ENCODE measurements at regions not wholly inside any gene's neighbourhood (a gene's known extent, or its start where the extent isn't known, plus 50 kb on each side); places are given as distances from the start of the nearest gene placed in this dataset.
"Not testable (repeated sequence)": the region's sequence is repeated elsewhere in the genome, so short reads cannot be mapped to it uniquely, and the experiment has no call there.

DNA sequence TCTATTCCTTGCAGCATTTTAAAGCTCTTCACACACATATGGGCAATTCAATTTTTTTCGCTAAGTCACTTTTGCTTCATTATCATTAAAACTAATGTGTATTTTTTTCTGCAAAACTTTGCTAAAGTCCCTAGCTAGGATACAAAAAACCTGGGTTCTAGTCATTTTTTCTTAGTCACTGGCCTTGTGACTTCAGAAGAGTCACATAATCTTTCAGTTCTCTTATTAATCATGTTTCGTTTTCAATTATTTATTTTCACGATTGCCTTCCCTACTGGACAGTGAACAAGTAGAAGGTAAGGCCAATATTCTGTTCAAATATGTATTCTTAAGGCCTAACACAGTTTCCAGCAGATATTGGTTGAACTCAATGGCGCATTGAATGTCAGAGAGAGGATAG lies 60.9 kb upstream of the CYRIA start:
- DNase-seq (ENCODE audit: low spot score), result no peak

DNA sequence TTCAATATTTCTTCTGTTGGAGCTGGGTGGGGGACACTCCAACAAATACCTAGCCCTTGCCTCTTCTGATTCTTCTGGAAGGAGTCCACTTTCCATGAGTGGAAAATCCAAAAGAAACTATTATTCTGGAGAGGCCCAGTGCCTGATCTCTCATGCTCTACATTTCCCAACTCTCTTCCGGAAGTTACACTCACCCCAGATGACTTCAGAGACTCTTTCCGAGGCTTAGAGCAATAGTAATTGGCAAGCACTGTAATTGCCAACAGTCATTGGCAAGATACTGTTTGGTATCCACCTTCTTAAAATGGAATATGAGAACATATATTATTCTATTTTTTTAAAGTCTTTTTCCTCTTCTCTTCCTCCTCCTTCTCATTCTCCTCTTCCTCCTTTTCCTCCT lies 60.5 kb upstream of the CYRIA start:
- no peak for DNase-seq (ENCODE audit: low spot score)

- no peak for DNase-seq (ENCODE audit: low spot score)
These were observed 59.9 kb upstream of the CYRIA start for GRCh38 chr2:16725549-16725948.

DNA sequence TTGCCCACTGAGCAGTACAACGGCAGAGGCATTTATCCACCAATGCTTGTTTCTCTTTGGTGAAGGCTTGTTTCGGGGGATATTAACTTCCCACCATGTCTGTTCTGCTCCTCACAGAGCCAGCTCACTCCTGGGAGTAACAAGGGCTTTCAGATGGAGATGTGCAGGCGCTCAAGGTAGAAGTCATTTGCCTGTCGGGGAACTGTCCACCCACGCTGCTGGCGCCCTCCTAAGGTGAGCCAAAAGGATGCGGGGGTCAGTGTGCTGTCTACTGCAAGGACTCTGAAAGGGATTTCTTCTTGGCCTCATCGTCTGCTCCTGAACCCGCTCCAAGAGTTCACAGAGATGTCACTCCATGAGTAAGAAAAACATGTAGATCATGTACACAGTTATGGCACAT lies 57.0 kb upstream of the CYRIA start:
- DNase-seq (ENCODE audit: low spot score), result no peak

DNA sequence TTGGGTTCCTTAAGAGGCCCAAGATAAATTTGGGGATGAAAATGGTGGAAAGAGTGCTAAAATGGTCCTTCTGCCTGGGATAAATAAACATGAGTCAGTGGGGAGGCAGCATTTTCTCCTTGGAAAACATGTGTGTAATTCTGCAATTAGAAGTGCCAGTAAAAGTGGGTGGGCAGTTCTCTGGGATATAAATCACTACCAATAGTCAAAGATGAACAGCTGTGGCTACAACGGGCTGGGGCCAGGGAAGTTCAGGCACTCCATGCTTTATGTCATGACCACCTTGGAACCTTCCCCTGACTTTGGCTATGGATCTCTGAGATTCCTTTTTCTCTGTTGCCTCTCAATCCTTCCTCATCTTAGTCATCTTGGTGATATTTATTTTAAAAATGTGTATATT lies 56.5 kb upstream of the CYRIA start:
- no peak for DNase-seq (ENCODE audit: low spot score)

GRCh38 chr2:16721529-16721928 lies 55.9 kb upstream of the CYRIA start:
- not testable (repeated sequence) for DNase-seq (ENCODE audit: low spot score)

GRCh38 chr2:16720737-16721136 lies 55.1 kb upstream of the CYRIA start:
- not testable (repeated sequence) for DNase-seq (ENCODE audit: low spot score)

DNA sequence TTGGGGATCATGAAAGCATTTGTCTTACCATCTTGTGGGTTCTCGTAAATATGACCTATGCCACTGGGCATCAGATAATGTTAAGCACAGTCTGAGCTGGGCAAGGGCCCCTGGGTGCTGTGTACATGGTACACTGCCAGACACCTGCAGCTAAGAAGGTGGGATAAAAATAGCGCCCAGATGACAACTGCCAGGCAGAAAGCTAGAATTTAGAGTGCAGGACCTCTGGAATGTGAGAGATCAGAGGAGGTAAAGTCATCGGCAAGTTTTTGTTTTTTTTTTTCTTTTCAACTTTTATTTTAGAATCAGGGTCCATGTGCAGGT lies 53.8 kb upstream of the CYRIA start:
- DNase-seq (ENCODE audit: low spot score), result no peak

- DNase-seq (ENCODE audit: low spot score), result no peak
These were observed 53.2 kb upstream of the CYRIA start for GRCh38 chr2:16718576-16719484.

GRCh38 chr2:16717477-16717876 lies 51.8 kb upstream of the CYRIA start:
- no peak for DNase-seq (ENCODE audit: low spot score)

- DNase-seq (ENCODE audit: low spot score), result no peak
These were observed 51.3 kb upstream of the CYRIA start for GRCh38 chr2:16716944-16717343.

GRCh38 chr2:16716024-16716423 lies 50.4 kb upstream of the CYRIA start:
- no peak for DNase-seq (ENCODE audit: low spot score)
